Thymus (tissue), 11 donors: ENCODE measurements at regions not wholly inside any gene's neighbourhood (a gene's known extent, or its start where the extent isn't known, plus 50 kb on each side); places are given as distances from the start of the nearest gene placed in this dataset.

Experiments
- DNase-seq, 9 donors: peaks; one replicate each; pipeline ENCODE4 v3.0.0-alpha.2; 2013; ENCODE audit warnings: low spot score in 9 of 9, low read depth in 6 of 9, missing footprints in 1 of 9
- H3K27ac ChIP-seq, 2 donors: one replicate each; pipeline ENCODE4 v1.5.1; 2013; ENCODE audit warnings: control low read depth in 1 of 2, low read depth in 1 of 2, low read length in 1 of 2, mild to moderate bottlenecking in 1 of 2, moderate library complexity in 1 of 2
- H3K27me3 ChIP-seq, 2 donors: one replicate each; pipeline ENCODE4 v1.5.1; 2013; ENCODE audit warnings: low read length in 1 of 2; ENCODE audit not compliant: control insufficient read depth in 2 of 2, insufficient read depth in 1 of 2
- H3K36me3 ChIP-seq, 2 donors: one replicate each; pipeline ENCODE4 v1.5.1; 2013; ENCODE audit warnings: low read length in 1 of 2, mild to moderate bottlenecking in 1 of 2, moderate library complexity in 1 of 2; ENCODE audit not compliant: control insufficient read depth in 2 of 2, insufficient read depth in 2 of 2
- H3K4me1 ChIP-seq, 2 donors: one replicate each; pipeline ENCODE4 v1.5.1; 2013; ENCODE audit warnings: low read length in 2 of 2; ENCODE audit not compliant: control insufficient read depth in 2 of 2, insufficient read depth in 2 of 2
- H3K4me3 ChIP-seq, 2 donors: one replicate each; pipeline ENCODE4 v1.5.1; 2013; ENCODE audit warnings: low read length in 2 of 2, control low read depth in 1 of 2, mild to moderate bottlenecking in 1 of 2
- H3K9me3 ChIP-seq, 2 donors: one replicate each; pipeline ENCODE4 v1.5.1; 2013; ENCODE audit warnings: low read length in 1 of 2, mild to moderate bottlenecking in 1 of 2; ENCODE audit not compliant: control insufficient read depth in 2 of 2, insufficient read depth in 1 of 2
- WGBS: extraction: QIAGEN DNeasy Blood & Tissue Kit; methylation state at CpG from one replicate; pipeline ENCODE4 v1.1.7; 2013; 5-methylcytosine and 5-hydroxymethylcytosine counted together
- donor health status: healthy.

DNA sequence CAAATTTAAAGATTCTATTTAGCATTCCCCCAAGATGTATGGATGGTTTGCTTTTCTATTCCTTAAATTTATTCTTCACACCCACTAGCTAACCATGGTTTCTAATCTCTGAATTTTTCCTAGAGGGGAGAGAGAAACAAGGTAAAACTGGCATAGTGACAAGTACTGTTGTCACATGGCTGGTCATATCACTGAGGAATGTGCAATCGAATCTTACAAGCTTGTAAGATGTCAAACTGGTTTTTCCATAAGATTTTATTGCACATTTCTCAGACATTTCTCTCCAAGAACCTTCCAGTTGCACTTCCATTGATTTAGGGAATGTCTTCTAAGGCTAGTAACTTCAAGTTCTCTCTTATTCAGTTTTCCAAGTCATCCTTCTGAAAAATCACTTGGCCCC lies 89.8 kb downstream of the MBL2 start:
- H3K27ac ChIP-seq, result no peak overlapping the region
- no peaks in the 10 kb centered on the region for H3K27me3 ChIP-seq
- WGBS, result 91% methylated on average over 1 of the region's 1 CpG
- no peaks in the 10 kb centered on the region for H3K9me3 ChIP-seq
- no peak overlapping the region for H3K4me3 ChIP-seq
- DNase-seq, result no peak
- no peaks in the 10 kb centered on the region for H3K36me3 ChIP-seq
- no peaks in the 10 kb centered on the region for H3K4me1 ChIP-seq

- H3K27ac ChIP-seq, result no peak overlapping the region
- H3K4me3 ChIP-seq, result no peak overlapping the region
- no peaks in the 10 kb centered on the region for H3K36me3 ChIP-seq
- no peaks in the 10 kb centered on the region for H3K9me3 ChIP-seq
- no peak for DNase-seq
- WGBS, result 96% methylated on average over 2 of the region's 2 CpGs
- H3K27me3 ChIP-seq, result no peaks in the 10 kb centered on the region
- no peaks in the 10 kb centered on the region for H3K4me1 ChIP-seq
Observed at GRCh38 chr10:52683776-52684175, 88.8 kb downstream of the MBL2 start.

DNA sequence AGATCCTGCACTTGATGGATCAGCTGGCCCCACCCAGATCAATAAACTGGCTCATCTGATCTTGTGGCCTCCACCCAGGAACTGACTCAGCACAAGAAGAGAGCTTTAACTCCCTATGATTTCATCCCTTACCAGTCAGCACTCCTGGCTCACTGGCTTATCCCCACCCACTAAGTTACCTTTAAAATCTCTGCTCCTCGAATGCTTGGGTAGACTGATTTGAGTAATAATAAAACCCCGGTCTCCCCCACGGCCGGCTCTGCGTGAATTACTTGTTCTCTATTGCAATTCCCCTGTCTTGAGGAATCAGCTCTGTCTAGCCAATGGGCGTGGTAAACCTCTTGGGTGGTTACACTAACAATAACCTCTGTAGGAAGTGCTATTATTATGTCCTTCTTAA lies 83.7 kb downstream of the MBL2 start:
- Histone ChIP-seq H3K4me1 (no peaks in the 10 kb centered on the region), H3K27ac (no peak overlapping the region), H3K4me3 (no peak overlapping the region), H3K36me3 (no peaks in the 10 kb centered on the region), H3K9me3 (peaks cover 0 to 3% of the 10 kb centered on the region in 2 donors), H3K27me3 (no peaks in the 10 kb centered on the region)
- 98% methylated on average over 6 of the region's 6 CpGs for WGBS
- no peak for DNase-seq

- no peak for DNase-seq
- no peak overlapping the region for H3K27ac ChIP-seq
- H3K4me1 ChIP-seq, result no peaks in the 10 kb centered on the region
- no peaks in the 10 kb centered on the region for H3K27me3 ChIP-seq
- no peaks in the 10 kb centered on the region for H3K36me3 ChIP-seq
- WGBS, result 98% methylated on average over 6 of the region's 6 CpGs
- H3K9me3 ChIP-seq, result peaks cover 0 to 3% of the 10 kb centered on the region in 2 donors
- H3K4me3 ChIP-seq, result no peak overlapping the region
Observed at GRCh38 chr10:52696232-52696631, 76.4 kb downstream of the MBL2 start.

DNA sequence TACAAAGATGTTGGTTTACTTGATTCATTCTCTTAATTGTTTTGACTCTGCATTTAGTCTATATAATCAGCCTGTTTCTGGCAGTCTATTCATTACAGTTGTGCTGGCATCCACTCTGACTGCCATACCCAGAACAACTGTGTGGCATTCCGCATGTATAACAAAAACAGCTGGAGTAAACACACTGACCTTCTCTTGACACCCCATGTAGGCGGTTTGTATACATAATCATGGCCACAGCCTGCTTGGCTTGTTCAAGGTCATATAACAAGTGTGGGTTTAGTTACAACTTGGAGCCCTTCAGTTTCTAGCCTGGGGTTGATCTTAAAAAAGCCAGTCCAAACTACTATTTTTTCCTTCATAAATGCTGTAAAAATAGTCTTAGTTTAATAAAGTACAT lies 70.9 kb downstream of the MBL2 start:
- H3K27me3 ChIP-seq, result no peaks in the 10 kb centered on the region
- DNase-seq, result no peak
- H3K9me3 ChIP-seq, result no peaks in the 10 kb centered on the region
- no peaks in the 10 kb centered on the region for H3K36me3 ChIP-seq
- H3K27ac ChIP-seq, result no peak overlapping the region
- 97% methylated on average over 2 of the region's 2 CpGs for WGBS
- no peak overlapping the region for H3K4me3 ChIP-seq
- no peaks in the 10 kb centered on the region for H3K4me1 ChIP-seq

- no peak for DNase-seq
- WGBS, result 92% methylated on average over 3 of the region's 3 CpGs
- no peak overlapping the region for H3K4me3 ChIP-seq
- H3K27me3 ChIP-seq, result no peaks in the 10 kb centered on the region
- no peaks in the 10 kb centered on the region for H3K9me3 ChIP-seq
- H3K4me1 ChIP-seq, result no peaks in the 10 kb centered on the region
- H3K27ac ChIP-seq, result no peak overlapping the region
- no peaks in the 10 kb centered on the region for H3K36me3 ChIP-seq
Observed at GRCh38 chr10:52703451-52703850, 69.1 kb downstream of the MBL2 start.

DNA sequence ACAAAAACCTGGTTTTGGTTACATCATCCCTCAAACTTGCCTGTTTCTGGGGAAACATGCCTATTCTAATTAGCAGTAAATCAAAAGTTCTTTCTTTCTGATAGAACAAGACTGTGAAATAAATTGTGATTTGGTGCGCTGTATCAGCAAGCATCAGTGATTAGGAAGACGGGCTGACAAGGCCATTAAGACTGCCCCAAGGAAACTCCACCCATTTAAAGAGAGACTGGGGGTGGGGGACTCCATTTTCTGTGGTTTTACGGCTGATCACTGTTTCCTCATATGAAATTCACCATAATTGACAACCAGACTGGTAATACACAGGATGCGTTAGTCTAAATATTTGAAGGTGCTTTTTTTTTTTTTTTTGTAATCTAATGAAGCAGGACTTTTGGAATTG lies 68.7 kb downstream of the MBL2 start:
- WGBS, result 92% methylated on average over 4 of the region's 4 CpGs
- DNase-seq, result no peak

GRCh38 chr10:52706332-52707070 lies 66.1 kb downstream of the MBL2 start:
- Histone ChIP-seq H3K36me3 (no peaks in the 10 kb centered on the region), H3K4me1 (no peaks in the 10 kb centered on the region), H3K27ac (no peak overlapping the region), H3K4me3 (no peak overlapping the region), H3K27me3 (no peaks in the 10 kb centered on the region), H3K9me3 (no peaks in the 10 kb centered on the region)
- WGBS, result 96% methylated on average over 4 of the region's 4 CpGs
- no peak for DNase-seq

More for the DNA sequence above, 68.7 kb downstream of the MBL2 start:
- no peak overlapping the region for H3K4me3 ChIP-seq
- H3K4me1 ChIP-seq, result no peaks in the 10 kb centered on the region
- H3K36me3 ChIP-seq, result no peaks in the 10 kb centered on the region
- no peak overlapping the region for H3K27ac ChIP-seq
- H3K9me3 ChIP-seq, result no peaks in the 10 kb centered on the region
- no peaks in the 10 kb centered on the region for H3K27me3 ChIP-seq
